DND-41 (cell line): ENCODE measurements at regions not wholly inside any gene's neighbourhood (a gene's known extent, or its start where the extent isn't known, plus 50 kb on each side); places are given as distances from the start of the nearest gene placed in this dataset.

Source experiments
- ATAC-seq: fragments of 200-7000 bp; cut with Tn5 transposase; 3 replicates; pipeline ENCODE4 v1.9.1; 2021; ENCODE audit warnings: low read depth; ENCODE audit not compliant: insufficient read depth
- DNase-seq: peaks from one replicate; pipeline ENCODE4 v3.0.0-alpha.2; 2020
- H2AFZ ChIP-seq: 2 replicates; pipeline ENCODE4 v1.6.0; 2012; ENCODE audit warnings: low read depth, low read length
- H3K27ac ChIP-seq: 2 replicates; pipeline ENCODE4 v1.5.1; 2012; ENCODE audit warnings: low read length, inconsistent platforms
- H3K27me3 ChIP-seq: fragments of 200-600 bp; sonication (generic); 2 replicates; pipeline ENCODE4 v1.6.0; 2012; ENCODE audit warnings: low read length, mild to moderate bottlenecking, inconsistent platforms; ENCODE audit not compliant: insufficient read depth, poor library complexity
- H3K36me3 ChIP-seq: 2 replicates; pipeline ENCODE4 v1.5.1; 2012; ENCODE audit warnings: low read length, inconsistent platforms; ENCODE audit not compliant: insufficient read depth
- H3K4me1 ChIP-seq: 2 replicates; pipeline ENCODE4 v1.5.1; 2012; ENCODE audit warnings: mild to moderate bottlenecking, low read length; ENCODE audit not compliant: insufficient read depth
- H3K4me2 ChIP-seq: 2 replicates; pipeline ENCODE4 v1.6.0; 2012; ENCODE audit warnings: mild to moderate bottlenecking, moderate library complexity, low read length, inconsistent platforms; ENCODE audit not compliant: insufficient read depth
- H3K4me3 ChIP-seq, 2 experiments: fragments of 200-600 bp in 1 of 2; shearing (Covaris generic) in 1 of 2; 2 replicates each; pipeline ENCODE4 v1.5.1; 2012 to 2016; ENCODE audit warnings: inconsistent platforms in 2 of 2, low read length in 2 of 2, mild to moderate bottlenecking in 2 of 2, low read depth in 1 of 2, moderate library complexity in 1 of 2
- H3K79me2 ChIP-seq: 2 replicates; pipeline ENCODE4 v1.6.0; 2012; ENCODE audit warnings: low read length, inconsistent platforms; ENCODE audit not compliant: insufficient read depth
- H3K9ac ChIP-seq: 2 replicates; pipeline ENCODE4 v1.6.0; 2012; ENCODE audit warnings: low read depth, mild to moderate bottlenecking, inconsistent platforms, low read length, moderate library complexity
- H3K9me3 ChIP-seq: 2 replicates; pipeline ENCODE4 v1.5.1; 2012; ENCODE audit warnings: low read length, moderate library complexity, mild to moderate bottlenecking, inconsistent platforms; ENCODE audit not compliant: insufficient read depth, severe bottlenecking
- H4K20me1 ChIP-seq: 2 replicates; pipeline ENCODE4 v1.6.0; 2012; ENCODE audit warnings: low read length; ENCODE audit not compliant: insufficient read depth
- CTCF ChIP-seq: IDR thresholded peaks from 2 replicates; pipeline ENCODE4 v1.5.1; 2012; ENCODE audit warnings: borderline replicate concordance, low read length, moderate library complexity, mild to moderate bottlenecking; ENCODE audit not compliant: poor library complexity, severe bottlenecking; ENCODE audit errors: extremely low read depth
- EZH2 ChIP-seq: IDR thresholded peaks from 3 replicates; pipeline ENCODE4 v1.6.1; 2012; ENCODE audit warnings: borderline replicate concordance, low read depth, mild to moderate bottlenecking, moderate library complexity, low read length, inconsistent platforms; ENCODE audit not compliant: severe bottlenecking

- DNase-seq (no peak), ATAC-seq (no peak)
- no peak overlapping the region for H3K4me3 ChIP-seq
- no peaks in the 10 kb centered on the region for H3K9me3 ChIP-seq
- no peaks in the 10 kb centered on the region for H3K27me3 ChIP-seq
- H3K4me1 ChIP-seq, result no peaks in the 10 kb centered on the region
- TF ChIP-seq CTCF, result no peak
- no peak overlapping the region for H3K9ac ChIP-seq
- H3K27ac ChIP-seq, result no peak overlapping the region
- no peaks in the 10 kb centered on the region for H3K79me2 ChIP-seq
- no peak overlapping the region for H3K4me2 ChIP-seq
- H2AFZ ChIP-seq, result no peak overlapping the region
- H3K36me3 ChIP-seq, result no peaks in the 10 kb centered on the region
- H4K20me1 ChIP-seq, result no peaks in the 10 kb centered on the region
Observed at GRCh38 chr3:147799601-147800000, 390.4 kb downstream of the ZIC1 start.

GRCh38 chr3:147807776-147808175 is 398.6 kb downstream of the ZIC1 start:
- ATAC-seq (no peak), DNase-seq (no peak)
- H2AFZ ChIP-seq, result no peak overlapping the region
- H3K27me3 ChIP-seq, result no peaks in the 10 kb centered on the region
- no peak overlapping the region for H3K27ac ChIP-seq
- no peak overlapping the region for H3K9ac ChIP-seq
- H4K20me1 ChIP-seq, result no peaks in the 10 kb centered on the region
- no peaks in the 10 kb centered on the region for H3K36me3 ChIP-seq
- TF ChIP-seq EZH2 (no peak), CTCF (no peak)
- no peak overlapping the region for H3K4me3 ChIP-seq
- no peak overlapping the region for H3K4me2 ChIP-seq
- no peaks in the 10 kb centered on the region for H3K9me3 ChIP-seq
- H3K79me2 ChIP-seq, result no peaks in the 10 kb centered on the region
- H3K4me1 ChIP-seq, result no peaks in the 10 kb centered on the region

GRCh38 chr3:147809206-147809605 is 400.0 kb downstream of the ZIC1 start:
- ATAC-seq (no peak), DNase-seq (no peak)
- Histone ChIP-seq H3K79me2 (no peaks in the 10 kb centered on the region), H3K9ac (no peak overlapping the region), H2AFZ (no peak overlapping the region), H3K4me3 (no peak overlapping the region), H3K27me3 (no peaks in the 10 kb centered on the region), H3K4me1 (no peaks in the 10 kb centered on the region), H3K27ac (no peak overlapping the region), H4K20me1 (no peaks in the 10 kb centered on the region), H3K4me2 (no peak overlapping the region), H3K36me3 (no peaks in the 10 kb centered on the region), H3K9me3 (no peaks in the 10 kb centered on the region)
- TF ChIP-seq EZH2 (no peak), CTCF (no peak)
